Hematopoietic multipotent progenitor cell treated with erythropoietin and hydrocortisone succinate and interleukin-3 and kit ligand, for 8 days (in vitro differentiated cells): ENCODE measurements at regions not wholly inside any gene's neighbourhood (a gene's known extent, or its start where the extent isn't known, plus 50 kb on each side); places are given as distances from the start of the nearest gene placed in this dataset.
A peak's percentile ranks its signal among the peaks of the same experiment; 100 is the strongest.
"Not testable (repeated sequence)": the region's sequence is repeated elsewhere in the genome, so short reads cannot be mapped to it uniquely, and the experiment has no call there.

Experiments
- DNase-seq: peaks from one replicate; pipeline ENCODE4 v3.0.0-alpha.2; 2015

DNA sequence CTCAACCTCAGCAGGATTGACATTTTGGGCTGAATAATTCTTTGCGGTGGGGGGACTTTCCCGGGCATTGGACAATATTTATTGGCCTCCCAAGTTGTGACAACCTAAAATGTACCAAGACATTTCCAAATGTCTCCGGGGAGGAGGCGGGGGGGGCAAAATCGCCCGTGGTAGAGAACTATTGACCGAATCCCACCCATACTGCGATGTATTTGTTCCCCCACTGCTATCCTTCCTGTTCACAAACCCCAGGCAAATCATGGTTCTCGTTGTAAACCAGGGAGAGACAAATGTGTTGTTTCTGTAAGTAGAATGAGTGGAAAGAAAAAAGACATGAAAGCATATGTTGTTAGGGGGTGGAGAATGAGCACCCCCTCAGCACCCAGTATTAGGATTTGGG lies 141.9 kb downstream of the PSAT1 start:
- no peak for DNase-seq

DNA sequence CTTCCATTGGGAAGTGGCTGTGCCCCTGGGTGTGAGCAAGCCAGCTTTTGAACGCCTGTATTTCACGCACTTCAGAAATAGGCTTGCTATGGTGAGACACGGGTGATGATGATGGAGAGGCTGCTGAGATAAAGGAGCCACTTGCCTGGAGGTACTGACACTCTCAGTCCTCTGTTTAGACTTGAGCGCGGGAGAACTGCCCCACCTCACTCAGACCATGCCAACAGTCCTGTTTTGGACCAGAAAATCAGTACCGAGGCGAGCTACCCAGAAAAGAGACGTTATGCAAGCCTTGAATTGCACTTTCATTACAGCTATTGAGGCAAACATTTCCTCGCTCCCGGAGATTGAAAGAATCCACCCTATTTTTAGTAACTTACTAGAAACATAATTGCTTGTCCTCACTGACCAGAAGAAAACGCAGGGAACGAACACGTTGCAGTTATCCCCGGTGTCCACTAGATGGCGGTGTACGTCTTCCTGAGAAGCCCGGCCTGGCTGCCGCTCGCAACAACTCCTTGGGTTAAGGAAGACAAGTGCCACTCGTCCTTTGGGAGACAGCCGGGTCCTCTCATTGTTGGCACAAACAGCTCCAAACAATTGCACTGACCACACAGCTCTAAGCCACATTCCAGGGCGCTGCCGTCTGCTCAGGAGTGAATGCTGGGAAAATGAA lies 142.4 kb downstream of the PSAT1 start:
- DNase-seq, result peak; percentile 71

DNA sequence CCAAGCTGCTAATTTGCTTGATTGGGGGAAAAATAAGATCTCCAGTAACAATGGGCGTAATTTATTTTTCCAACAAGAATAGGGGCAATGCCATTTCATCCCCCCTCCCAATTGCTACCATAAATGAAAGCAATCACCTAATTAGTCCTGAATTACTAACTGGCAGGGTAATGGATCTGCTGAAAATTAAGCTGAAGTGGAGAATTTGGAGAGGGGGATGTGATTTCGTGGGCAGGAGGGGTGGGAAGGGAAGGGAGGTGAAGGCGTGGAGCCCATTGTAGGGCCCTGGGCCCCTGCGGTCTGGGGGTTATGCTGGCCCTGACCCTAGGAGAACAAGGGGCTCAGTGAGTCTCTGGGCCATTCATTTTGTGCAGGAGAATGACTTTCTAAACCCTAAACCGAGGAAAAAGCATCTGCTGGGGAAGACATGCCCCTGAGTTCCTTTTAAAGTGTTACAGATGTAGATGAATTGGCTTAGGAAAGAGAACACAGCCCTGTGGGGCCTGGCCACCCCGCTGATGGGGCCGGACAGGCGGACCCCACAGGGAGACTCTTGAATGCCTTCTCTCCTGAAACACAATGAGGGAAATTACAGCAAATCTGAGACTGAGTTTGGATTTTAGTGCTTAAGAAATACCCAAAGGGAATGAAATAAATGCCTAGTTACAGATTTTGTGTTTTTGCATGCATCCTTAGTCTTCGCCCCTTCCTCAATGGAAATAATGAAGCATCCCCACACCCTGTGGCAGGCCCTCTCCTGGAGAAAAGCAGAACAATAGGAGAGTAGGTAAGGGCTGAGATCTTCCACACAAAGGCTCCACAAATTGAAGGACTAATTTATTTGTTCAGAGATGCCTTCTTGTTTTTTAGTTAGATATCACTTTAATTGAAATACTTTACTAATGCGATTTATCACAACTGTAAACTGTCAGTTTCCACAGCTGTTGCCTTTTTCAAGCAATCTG lies 143.2 kb downstream of the PSAT1 start:
- no peak for DNase-seq

GRCh38 chr9:78441396-78441795 lies 144.5 kb downstream of the PSAT1 start:
- DNase-seq, result no peak

- DNase-seq, result no peak
Measured at GRCh38 chr9:78441822-78442431, 145.0 kb downstream of the PSAT1 start.

DNA sequence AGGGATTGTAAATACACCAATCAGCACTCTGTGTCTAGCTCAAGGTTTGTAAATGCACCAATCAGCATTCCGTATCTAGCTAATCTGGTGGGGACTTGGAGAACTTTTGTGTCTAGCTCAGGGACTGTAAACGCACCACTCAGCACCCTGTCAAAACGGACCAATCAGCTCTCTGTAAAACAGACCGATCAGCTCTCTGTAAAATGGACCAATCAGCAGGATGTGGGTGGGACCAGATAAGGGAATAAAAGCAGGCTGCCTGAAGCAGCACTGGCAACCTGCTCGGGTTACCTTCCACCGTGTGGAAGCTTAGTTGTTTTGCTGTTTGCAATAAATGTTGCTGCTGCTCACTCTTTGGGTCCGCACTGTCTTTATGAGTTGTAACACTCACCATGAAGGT lies 145.7 kb downstream of the PSAT1 start:
- not testable (repeated sequence) for DNase-seq

- no peak for DNase-seq
Measured at GRCh38 chr9:78443946-78444345, 147.0 kb downstream of the PSAT1 start.

GRCh38 chr9:78448960-78449673 lies 152.2 kb downstream of the PSAT1 start:
- DNase-seq, result no peak

DNA sequence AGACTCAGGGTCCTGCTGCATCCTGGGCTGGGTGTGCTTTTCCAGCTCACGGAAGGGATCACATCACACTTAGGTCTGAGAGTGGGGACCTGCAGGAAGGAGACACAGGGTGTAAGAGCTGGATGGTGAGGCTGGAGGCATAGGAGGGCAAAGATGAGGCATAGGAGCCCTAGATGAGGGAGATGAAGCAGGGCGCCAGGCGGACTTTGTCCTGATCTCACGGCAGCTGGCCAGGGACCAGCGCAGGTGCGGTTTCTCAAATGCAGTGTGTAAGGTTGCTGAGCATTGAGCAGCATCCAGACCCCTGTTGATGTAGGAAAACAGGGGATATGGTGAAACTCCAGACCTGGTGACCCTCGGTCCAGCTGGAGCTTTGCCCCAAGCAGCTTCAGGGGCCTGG lies 156.5 kb downstream of the PSAT1 start:
- no peak for DNase-seq

- no peak for DNase-seq
Measured at GRCh38 chr9:78462611-78463010, 165.7 kb downstream of the PSAT1 start.

DNA sequence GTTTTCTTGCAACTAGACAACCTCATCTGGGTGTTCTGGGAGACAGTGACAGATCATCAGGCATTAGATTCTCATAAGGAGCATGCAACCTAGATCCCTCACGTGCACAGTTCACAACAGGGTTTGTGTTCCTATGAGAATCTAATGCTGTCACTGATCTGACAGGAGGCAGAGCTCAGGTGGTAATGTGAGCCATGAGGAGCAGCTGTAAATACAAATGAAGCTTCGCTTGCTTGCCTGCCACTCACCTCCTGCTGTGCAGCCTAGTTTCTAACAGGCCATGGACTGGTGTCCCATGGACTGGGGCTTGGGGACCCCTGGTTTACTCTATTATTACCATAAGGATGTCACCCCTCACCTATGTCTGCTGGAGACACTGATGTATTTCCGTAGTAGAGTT lies 166.8 kb downstream of the PSAT1 start:
- no peak for DNase-seq

GRCh38 chr9:78468231-78468630 lies 171.3 kb downstream of the PSAT1 start:
- no peak for DNase-seq

GRCh38 chr9:78468974-78469576 lies 172.2 kb downstream of the PSAT1 start:
- no peak for DNase-seq

DNA sequence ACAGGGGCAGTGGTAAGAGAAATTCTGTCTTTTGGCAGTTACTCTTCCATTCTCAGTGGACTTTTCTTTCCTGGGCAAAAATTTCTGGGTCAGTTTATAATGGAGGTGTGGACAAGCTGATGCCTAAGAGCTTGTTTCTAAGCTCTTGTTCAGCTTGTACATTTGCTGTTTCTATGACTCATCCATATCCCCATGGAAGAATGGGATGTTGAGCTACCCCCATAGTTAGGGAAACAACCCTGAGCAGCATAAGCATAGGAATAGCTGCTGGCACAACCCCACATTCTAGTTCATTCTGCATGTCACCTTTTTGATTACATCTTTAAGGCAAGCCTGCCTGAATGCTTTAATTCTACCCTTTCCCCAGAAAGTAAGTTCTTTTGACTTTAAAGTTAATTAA lies 173.3 kb downstream of the PSAT1 start:
- no peak for DNase-seq

- DNase-seq, result no peak
Measured at GRCh38 chr9:78470741-78471140, 173.8 kb downstream of the PSAT1 start.

- DNase-seq, result no peak
Measured at GRCh38 chr9:78472111-78472510, 175.2 kb downstream of the PSAT1 start.

- DNase-seq, result peak; percentile 53
Measured at GRCh38 chr9:78479441-78479840, 182.5 kb downstream of the PSAT1 start.

- DNase-seq, result no peak
Measured at GRCh38 chr9:78486661-78487060, 189.7 kb downstream of the PSAT1 start.

- DNase-seq, result no peak
Measured at GRCh38 chr9:78490231-78490630, 193.3 kb downstream of the PSAT1 start.

DNA sequence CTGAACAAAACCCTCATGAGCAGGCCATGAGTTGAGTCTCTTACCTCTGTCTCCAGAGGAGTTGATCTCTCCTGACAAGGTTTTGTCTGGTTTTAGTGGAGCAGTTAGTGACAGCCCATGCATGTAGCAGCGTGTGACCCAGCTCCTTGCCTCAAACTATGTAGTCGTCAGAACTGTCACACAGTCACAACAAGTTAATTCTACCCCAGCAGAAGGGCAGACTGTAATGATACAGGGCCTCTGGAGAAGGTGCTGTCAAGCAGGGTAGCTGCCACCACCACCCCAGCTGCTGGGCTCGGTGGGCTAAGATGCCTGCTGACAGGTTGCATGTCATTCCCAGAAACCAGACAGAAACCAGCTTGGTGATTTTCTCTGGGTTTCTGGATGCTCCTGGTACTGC lies 194.5 kb downstream of the PSAT1 start:
- DNase-seq, result no peak

DNA sequence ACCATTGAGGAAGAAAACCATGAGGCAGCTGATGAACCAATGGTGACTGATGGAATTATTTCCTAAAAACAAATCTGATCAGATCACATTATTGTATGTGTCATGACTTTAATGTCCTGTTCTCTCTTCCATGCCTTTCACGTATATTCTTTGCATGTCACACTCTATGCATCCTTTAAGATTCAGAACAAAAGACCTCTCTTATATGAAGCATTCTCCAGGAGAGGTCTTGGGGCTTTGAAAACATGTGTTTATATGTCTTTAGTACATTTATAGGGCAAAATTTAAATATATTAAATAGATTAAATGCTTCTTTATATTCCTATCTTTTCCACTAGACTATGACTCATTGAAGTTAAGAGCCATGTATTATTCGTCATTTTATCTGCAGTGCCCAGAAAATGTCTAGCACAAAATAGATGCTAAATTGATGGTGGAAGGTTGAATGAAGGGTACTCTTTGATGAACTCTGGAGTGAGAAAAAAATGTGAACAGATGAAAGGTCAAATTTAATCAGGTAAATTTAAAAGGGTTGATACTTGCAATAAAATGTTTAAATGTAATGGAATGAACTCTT lies 196.3 kb downstream of the PSAT1 start:
- no peak for DNase-seq

DNA sequence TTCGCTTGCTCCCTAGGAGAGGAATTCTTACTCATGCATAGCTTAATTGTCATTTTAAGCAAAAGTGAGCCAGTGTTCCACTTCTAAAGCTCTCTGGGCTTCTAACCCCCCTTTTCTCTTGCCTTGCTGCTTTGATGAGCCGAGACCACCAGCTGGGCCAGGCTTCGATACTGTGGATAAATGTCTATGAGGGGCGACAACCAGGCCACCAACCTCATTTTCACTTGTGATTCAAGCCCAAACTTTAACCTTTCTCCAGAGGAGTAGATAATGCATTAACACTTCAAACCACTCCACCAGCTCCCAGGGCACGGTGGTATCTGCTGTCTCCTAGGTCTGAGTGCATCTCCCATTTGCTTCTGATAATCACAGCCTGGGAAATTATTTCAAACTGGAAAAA lies 205.6 kb downstream of the PSAT1 start:
- no peak for DNase-seq
